HG03064 (cell line): ENCODE measurements at regions not wholly inside any gene's neighbourhood (a gene's known extent, or its start where the extent isn't known, plus 50 kb on each side); places are given as distances from the start of the nearest gene placed in this dataset.

Experiments
- ATAC-seq: cut with Tn5 transposase; IDR thresholded peaks from one replicate; pipeline ENCODE4 v1.9.1; 2021; ENCODE audit warnings: low read depth; ENCODE audit not compliant: unreplicated experiment

- no peak for ATAC-seq
Measured at GRCh38 chr1:4033713-4034112, 133.6 kb upstream of the C1orf174 start.

GRCh38 chr1:4034318-4034887 lies 134.3 kb upstream of the C1orf174 start:
- ATAC-seq: no peak

DNA sequence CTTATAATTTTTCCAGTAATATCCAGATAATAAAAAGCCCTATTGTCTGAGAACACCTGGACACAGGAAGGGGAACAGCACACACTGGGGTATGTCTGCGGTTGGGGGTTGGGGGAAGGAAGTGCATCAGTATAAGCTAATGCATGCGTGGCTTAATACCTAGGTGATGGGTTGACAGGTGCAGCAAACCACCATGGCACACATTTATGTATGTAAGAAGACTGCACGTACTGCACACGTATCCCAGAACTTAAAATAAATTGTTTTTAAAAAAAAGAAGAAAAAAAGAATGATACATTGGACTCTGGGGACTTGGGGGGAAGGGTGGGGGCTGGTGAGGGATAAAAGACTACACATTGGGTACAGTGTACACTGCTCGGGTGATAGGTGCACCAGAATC lies 144.9 kb upstream of the C1orf174 start:
- ATAC-seq: no peak

DNA sequence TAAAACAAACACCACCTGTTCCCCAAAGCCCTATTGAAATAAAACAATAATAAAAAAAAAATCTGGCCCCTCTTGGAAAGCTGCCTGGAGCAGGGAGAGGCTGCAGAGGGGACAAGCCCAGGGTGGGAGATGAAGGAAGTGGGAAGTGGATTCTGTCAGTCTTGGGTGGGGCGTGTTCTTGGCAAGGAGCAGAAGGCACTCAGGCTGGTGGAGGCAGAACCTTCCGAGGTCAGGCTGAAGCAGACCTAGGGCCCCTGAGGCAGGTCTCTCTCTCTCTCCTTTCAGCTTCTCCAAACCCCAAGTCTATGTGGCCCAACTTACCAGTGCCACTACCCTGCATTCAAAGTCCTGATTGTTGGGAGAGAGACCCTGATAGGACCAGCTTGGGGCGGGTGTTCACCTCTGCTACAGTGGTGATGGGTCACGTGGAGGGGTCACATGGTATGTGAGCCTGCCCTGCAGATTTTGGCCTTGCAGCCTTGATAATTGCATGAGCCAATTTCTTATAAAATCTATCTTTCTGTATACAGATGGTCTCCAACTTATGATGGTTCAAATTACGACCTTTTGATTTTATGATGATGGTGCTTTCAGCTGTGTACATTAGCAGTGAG lies 145.4 kb upstream of the C1orf174 start:
- ATAC-seq: no peak

DNA sequence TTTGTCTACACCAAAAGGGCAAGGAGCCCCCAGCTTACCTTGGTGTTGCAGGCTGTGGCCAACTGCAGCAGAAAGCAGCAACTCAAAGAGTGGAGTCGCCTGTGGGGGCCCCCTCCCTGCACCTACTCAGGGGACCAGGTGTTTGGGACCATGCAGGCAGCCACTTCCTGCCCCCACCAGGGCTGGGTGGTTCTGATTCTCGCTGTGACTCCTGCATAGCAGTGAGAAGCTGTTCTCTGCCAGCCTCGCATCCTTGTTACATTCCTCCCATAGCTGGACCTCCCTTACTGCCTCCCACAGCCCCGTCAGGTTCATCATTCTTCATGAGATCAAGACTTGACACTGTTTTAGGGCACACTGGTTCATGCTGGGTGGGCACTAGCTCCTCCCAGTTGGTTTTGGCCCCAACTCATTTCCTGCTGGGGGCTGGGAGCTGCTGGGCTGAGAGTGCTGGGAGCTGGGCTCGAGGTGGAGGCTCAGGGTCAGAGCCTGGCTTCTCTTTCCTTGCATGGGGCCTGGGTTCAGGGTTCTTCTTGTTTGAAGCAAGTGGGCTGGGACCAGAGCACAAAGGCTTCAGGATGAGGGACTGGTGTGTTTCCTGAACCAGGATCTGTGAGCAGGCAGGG lies 146.9 kb upstream of the C1orf174 start:
- ATAC-seq: no peak

- no peak for ATAC-seq
Measured at GRCh38 chr1:4047666-4048065, 147.6 kb upstream of the C1orf174 start.

GRCh38 chr1:4048076-4048475 lies 148.0 kb upstream of the C1orf174 start:
- no peak for ATAC-seq

DNA sequence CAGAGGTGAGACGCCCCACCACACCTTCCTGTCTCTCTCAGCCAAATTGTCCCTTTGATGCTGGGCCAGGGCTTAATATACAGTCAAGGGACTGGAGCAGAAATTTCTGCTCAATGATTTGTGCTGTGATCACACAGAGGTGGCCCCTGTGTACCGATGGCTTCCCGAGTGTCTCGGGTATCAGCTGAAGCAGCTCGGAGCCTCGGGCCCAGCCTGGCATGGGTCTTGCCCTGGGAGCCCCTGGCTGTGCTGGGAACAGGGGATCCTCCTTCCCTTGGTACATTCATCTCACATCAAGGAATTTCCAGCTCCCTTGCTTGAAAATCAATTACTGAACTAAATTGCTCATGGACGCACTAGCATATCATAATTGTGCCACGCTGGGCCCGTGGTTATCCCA lies 148.8 kb upstream of the C1orf174 start:
- no peak for ATAC-seq

DNA sequence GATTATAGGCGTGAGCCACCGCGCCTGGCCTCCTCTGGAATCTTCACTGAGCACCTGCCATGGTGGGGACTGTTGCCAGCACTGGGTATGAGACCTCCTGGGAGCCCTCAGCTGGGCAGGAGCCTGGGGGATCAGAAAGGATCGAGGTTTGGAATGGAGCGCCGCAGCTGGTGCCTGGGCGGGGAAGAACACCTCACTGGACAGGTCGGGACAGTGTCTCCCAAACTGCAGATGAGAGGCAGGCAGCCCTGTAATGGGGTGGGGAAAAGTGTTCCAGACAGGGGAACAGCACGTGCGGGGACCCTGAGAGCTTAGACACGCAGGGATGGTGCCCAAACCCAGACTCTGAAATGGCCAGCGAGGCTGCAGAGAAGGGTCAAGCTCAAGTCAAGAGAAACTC lies 150.9 kb upstream of the C1orf174 start:
- no peak for ATAC-seq

DNA sequence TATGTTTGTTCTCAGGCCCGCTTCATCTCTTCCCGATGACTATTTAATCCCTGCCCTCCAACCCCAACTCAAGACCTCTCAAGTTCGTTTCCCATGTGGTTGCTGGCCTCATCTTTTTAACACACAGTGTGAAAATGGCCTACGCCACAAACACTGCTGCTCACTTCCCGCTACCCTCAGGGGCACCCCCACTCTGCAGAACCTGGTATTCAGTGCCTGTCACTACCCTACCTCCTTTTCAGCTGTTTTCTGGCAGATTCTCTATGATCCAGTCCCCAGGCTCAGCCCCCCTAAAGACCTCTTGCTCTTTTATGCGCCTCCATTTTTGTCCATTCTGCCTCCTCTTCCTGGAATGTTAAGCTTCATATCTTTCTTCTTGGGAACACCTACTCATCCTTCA lies 152.6 kb upstream of the C1orf174 start:
- ATAC-seq: no peak

DNA sequence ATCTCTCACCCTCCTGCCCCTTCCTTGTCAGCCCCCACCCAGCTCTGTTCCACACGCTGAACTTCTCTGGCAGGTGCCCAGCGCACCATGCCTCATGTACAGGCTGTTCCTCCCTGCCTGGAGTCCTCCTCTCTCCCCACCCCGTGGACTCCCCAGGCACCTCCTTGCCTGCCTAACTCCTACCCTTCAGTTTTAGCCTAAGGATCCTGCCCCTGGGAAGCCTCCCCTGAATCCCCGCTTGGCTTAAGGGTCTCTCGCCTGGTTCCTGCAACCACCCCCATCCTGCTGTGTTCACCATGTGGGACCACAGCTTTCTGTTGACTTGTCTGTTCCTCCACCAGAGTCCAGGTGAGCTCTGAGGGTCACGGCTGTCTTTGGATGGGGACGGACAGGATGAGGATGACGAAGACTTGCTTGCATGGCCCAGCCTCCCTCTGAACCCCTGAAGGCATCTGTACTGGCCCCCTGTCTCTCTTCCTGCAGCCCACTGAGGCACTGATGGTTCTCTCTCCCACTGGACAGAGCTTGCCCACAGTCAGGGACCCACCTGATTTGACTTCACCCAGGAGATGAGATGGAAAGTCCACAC lies 153.2 kb upstream of the C1orf174 start:
- no peak for ATAC-seq

DNA sequence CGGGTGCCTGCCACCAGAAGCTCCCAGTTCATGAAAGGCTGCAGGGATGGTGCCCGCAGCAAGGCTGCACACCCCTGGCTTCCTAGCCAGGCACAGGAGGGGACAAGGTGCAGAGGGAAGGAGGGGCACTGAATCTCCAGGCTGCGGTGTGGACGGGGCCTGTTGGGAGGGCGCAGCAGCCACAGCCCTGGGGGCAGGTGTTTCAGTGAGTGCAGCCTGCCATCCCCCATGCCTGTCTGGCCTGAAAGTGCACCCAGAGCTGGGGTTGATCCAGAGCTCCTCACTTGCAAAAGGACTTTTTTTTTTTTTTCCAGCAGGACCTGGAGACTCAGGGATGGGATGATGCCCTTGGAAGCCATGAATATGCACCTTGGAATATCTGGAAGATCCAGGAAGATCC lies 153.7 kb upstream of the C1orf174 start:
- no peak for ATAC-seq

DNA sequence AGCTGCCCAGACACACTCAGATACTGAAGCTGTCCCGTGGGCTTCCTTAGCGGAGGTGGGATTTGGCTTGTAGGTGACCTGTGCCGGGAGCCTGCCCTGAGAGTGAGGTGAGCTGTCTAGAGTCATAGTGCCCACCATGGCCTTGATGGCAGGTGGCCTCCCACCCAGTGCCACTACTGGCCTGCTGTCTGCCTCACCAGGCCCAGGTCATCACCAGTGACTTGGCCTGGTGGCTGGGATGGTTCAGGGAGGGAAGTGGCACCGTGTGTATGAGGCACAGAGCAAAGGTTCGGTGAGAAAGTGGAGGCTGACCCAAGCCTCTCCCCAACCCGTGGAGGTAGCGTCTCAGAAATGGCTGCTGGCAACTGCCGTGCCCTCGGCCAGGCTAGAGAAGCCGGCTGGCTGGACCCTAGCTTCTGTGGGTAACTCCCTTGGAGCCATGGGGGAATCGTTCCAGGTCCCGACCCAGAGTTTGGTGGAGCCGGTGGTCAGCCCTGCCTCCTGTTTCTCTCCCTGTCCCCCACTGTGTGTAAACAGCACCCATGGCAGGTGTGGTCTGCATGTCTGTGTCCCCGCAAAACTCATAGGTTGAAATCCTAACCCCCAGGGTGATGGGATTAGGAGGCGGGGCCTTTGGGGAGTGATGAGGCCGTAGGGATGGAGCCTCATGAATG lies 155.4 kb upstream of the C1orf174 start:
- no peak for ATAC-seq

GRCh38 chr1:4056422-4056821 lies 156.3 kb upstream of the C1orf174 start:
- no peak for ATAC-seq

DNA sequence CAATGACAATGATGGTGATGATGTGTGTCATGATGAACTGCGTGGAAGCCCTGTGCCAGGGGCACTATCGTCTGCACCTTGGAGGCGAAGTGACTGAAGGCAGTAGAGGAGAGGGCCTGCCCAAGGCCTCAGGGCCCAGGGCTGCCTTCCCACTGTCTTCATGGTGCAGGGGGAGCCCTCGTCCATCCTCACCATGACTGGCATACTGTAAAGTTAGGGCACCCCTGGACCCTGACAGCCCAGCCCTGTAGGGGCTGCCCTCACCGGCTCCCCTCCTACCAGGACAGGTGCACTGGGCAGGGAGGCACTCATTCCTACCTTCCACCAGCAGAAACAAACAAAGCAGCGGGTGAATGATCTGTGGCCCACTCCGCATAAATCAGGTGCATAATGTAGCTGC lies 156.9 kb upstream of the C1orf174 start:
- ATAC-seq: no peak

DNA sequence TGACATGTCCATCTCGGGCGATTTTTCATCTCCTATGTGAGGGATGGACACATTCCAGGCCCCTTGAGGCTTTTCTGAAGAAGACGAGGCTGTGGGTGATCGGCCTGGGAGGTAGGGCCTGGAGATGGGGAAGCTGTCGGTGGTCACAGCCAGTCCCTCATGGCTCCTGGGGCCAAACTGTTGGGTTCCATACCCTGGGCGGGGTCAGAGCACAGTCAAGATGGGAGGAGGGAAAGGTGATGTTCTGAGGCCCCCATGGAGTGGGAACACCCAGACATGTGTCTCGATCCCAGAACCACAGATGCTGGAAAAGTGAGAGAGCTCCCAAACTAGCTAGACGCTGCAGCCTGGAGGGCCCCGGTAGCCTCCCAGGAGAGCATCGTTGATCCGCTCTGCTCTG lies 157.5 kb upstream of the C1orf174 start:
- no peak for ATAC-seq

DNA sequence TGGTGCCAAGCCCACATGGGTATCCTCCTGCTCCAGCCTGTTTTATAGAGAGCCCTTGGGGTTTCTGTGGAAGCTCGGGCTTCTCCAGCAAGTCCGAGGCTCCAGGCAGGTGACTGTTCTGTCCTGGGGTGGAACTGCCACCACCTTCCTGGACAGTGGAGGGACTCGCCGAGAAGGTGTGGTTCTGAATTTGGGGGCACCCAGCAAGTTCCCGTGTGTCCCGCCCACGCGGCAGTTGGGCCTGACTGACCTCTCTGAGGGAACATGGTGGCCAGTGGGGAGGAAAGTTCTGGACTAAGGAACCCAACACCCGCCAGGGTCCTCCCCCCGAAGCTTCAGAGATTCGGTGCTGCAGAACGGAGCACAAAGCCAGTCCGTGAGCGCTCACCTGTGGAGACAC lies 158.1 kb upstream of the C1orf174 start:
- no peak for ATAC-seq

- ATAC-seq: no peak
Measured at GRCh38 chr1:4058706-4059105, 158.6 kb upstream of the C1orf174 start.

DNA sequence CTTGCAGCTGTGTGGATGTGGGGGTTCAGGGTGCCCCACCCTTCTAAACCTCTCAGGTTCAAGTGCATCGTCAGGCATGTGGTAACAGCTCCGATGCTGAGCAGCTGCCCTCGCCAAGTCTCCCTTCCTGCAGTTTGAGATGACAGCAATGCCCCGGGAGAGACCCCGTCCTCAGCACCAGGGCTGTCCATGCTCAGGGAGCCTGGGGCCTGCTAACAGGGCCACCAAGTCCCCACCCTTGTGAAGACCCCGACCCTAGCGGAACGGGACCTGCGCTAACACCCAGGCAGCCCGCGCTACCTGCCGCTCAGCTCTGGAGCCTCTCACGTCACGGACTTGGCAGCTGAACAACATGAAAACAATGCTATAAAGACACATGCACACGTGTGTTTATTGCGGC lies 159.2 kb upstream of the C1orf174 start:
- no peak for ATAC-seq

- ATAC-seq: no peak
Measured at GRCh38 chr1:4060850-4061249, 160.8 kb upstream of the C1orf174 start.

GRCh38 chr1:4061521-4062031 lies 161.5 kb upstream of the C1orf174 start:
- no peak for ATAC-seq
